RPMI8226 (cell line): ENCODE measurements at regions not wholly inside any gene's neighbourhood (a gene's known extent, or its start where the extent isn't known, plus 50 kb on each side); places are given as distances from the start of the nearest gene placed in this dataset.
A peak's percentile ranks its signal among the peaks of the same experiment; 100 is the strongest.
"Not testable (repeated sequence)": the region's sequence is repeated elsewhere in the genome, so short reads cannot be mapped to it uniquely, and the experiment has no call there.

Experiments used
- DNase-seq: peaks from one replicate; pipeline ENCODE4 v3.0.0-alpha.2; 2015

GRCh38 chr2:87593784-87594610 is 153.9 kb upstream of the PLGLB2 start:
- peak; percentile 63 for DNase-seq

GRCh38 chr2:87594611-87594992 is 153.3 kb upstream of the PLGLB2 start:
- DNase-seq, result not testable (repeated sequence)

- peak; percentile 26 for DNase-seq
Observed at GRCh38 chr2:87595017-87595416, 152.9 kb upstream of the PLGLB2 start.

GRCh38 chr2:87600961-87601360 is 146.9 kb upstream of the PLGLB2 start:
- DNase-seq, result not testable (repeated sequence)

- DNase-seq, result not testable (repeated sequence)
Observed at GRCh38 chr2:87602118-87602517, 145.8 kb upstream of the PLGLB2 start.

GRCh38 chr2:87602728-87603127 is 145.2 kb upstream of the PLGLB2 start:
- not testable (repeated sequence) for DNase-seq

GRCh38 chr2:87603418-87604278 is 144.2 kb upstream of the PLGLB2 start:
- not testable (repeated sequence) for DNase-seq

- DNase-seq, result not testable (repeated sequence)
Observed at GRCh38 chr2:87604279-87604818, 143.5 kb upstream of the PLGLB2 start.

- not testable (repeated sequence) for DNase-seq
Observed at GRCh38 chr2:87604980-87605379, 142.9 kb upstream of the PLGLB2 start.

GRCh38 chr2:87608377-87609166 is 139.3 kb upstream of the PLGLB2 start:
- not testable (repeated sequence) for DNase-seq

GRCh38 chr2:87610974-87611373 is 136.9 kb upstream of the PLGLB2 start:
- not testable (repeated sequence) for DNase-seq

- DNase-seq, result not testable (repeated sequence)
Observed at GRCh38 chr2:87611416-87611815, 136.5 kb upstream of the PLGLB2 start.

GRCh38 chr2:87611956-87612355 is 135.9 kb upstream of the PLGLB2 start:
- not testable (repeated sequence) for DNase-seq

GRCh38 chr2:87614829-87615434 is 133.0 kb upstream of the PLGLB2 start:
- DNase-seq, result not testable (repeated sequence)

- not testable (repeated sequence) for DNase-seq
Observed at GRCh38 chr2:87619121-87619520, 128.8 kb upstream of the PLGLB2 start.

GRCh38 chr2:87621139-87621538 is 126.7 kb upstream of the PLGLB2 start:
- not testable (repeated sequence) for DNase-seq

- not testable (repeated sequence) for DNase-seq
Observed at GRCh38 chr2:87622720-87623119, 125.2 kb upstream of the PLGLB2 start.

- not testable (repeated sequence) for DNase-seq
Observed at GRCh38 chr2:87629491-87630458, 118.1 kb upstream of the PLGLB2 start.

GRCh38 chr2:87630892-87631291 is 117.0 kb upstream of the PLGLB2 start:
- DNase-seq, result not testable (repeated sequence)

- not testable (repeated sequence) for DNase-seq
Observed at GRCh38 chr2:87631402-87631801, 116.5 kb upstream of the PLGLB2 start.
